ENCODE measurements at regions not wholly inside any gene's neighbourhood (a gene's known extent, or its start where the extent isn't known, plus 50 kb on each side); places are given as distances from the start of the nearest gene placed in this dataset.

DNA sequence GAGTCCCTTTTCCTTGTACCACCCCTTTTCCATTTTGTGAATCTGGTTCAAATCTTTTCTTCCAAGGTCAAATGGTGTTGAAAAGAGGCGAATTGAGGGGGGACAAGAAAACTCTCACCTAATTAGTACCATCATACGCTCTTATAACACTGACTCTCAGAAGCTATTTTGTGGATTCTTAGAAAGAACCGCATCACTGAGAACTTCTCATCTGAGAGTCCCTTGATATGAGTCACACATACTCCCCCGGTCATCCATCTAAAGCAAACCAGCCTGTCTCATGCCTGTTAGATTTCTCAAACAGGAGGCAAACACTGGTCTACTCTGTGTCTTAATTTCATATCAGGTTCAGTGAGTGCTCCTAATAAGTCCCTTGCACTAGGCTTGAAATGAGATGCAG lies 76.5 kb upstream of the SPRED1 start:
- no peak for DNase-seq (ENCODE audit: low spot score)

DNA sequence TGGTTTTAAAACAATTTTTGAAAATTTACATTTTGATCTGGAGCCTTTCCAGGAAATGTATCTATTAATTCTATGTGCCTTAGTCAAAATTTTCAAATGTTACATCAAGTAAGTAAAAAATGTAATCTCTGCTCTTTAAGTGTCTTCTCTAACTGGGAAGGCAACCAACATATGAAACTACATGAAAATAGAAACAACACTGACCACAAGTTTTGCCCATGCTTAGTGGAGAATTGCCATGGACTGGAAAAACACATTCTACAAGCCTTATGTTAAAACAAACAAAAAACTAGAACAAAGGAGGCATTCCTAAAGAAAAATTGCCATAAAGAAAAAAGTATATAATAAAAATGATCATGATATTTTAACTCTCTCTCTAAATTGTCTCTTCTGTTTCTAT lies 75.9 kb upstream of the SPRED1 start:
- DNase-seq (ENCODE audit: low spot score) = no peak

DNA sequence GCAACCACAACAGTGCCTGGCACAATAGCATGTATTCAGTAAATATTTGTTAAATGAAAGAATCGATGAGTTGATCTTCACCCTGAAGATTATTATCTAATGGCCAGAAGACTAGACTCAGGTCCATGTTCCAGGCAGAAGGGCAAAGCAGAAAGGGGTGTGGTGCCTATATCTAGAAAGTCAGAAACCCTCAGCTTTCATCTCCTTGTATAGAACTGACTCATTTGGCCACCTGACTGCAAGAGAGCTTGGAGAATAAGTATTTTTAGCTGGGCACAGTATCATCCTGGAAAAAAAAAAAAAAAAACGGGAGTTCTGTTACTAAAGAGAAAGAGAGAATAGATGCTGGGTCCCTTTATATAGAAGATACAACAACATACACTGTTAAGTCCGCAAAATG lies 69.7 kb upstream of the SPRED1 start:
- DNase-seq (ENCODE audit: low spot score) = no peak

DNA sequence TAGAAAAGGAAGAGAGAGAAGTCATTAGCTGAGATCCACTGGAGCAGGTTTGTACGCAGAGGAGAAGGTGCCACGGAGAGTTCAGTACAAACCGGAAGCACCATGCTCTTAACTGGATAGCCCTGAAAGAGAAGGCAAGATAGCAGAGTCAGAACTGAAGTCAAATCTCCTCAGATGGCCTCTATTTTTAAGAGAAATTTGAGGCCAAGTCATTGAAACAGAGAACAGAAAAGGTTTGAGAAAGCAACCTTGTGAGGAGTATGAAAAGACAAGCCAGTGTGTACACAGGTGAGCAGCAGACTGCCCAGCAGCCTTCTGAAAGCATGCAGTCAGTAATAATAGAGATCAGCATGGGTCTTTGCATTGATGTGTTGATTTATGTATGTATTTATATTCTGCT lies 66.1 kb upstream of the SPRED1 start:
- no peak for DNase-seq (ENCODE audit: low spot score)

DNA sequence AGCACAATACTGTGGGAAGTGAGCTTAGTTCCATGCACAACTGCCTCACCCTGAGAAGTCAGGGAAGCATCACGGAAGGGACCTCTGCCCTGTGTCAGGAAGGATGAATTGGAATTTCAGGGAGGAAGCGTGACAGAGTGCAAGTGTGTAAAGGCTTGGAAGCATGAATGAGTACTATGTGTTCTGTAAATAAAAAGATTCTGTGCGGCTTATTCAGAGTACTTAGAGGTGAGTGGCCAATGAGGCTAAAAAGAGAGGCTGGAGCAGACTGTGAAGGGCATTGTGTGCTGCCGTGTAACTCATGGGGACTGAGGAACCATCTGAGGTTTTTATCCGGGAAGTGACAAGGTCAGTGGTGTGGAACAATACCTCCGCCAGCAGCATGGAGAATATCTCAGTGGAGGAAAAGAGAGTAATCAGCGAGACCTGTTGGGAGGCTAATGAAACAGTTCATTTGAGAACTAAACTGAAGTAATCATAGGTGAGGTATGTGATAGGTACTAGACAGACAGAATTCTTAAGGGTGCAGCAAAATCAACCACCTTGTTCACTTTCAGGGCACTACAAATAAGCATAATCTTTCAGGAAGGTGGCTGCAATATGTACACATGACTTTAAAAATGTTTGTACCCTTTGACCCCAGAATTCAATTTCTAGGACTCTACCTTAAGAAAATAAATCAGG lies 64.9 kb upstream of the SPRED1 start:
- DNase-seq (ENCODE audit: low spot score) = no peak

DNA sequence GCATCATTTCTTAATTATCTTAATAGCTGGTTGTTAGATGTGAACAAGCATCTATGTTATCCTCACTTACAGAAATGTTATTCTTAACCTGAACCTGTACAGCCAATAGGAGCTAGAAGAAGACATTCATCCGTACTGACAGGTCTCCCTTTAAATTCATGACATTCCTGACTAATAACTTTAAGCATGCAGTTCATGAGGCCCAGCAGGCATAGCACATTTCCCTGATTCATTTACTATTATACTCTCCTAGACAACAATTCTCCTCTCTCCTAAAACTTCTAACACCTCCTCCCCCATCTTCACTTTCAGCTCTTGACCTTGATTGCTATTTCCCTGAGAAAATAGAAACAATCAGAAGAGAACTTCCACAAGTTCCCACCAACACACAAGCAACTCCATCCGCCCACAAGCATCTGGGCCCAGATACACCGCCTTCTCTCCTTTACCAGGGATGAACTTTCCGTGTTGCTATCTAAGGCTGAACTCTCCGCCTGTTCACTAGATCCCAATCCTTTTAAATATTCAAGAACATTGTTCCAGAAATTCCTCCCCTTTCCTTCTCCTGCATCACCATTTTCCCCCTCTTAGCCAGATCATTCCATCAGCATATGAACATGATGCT lies 62.9 kb upstream of the SPRED1 start:
- DNase-seq (ENCODE audit: low spot score) = no peak

DNA sequence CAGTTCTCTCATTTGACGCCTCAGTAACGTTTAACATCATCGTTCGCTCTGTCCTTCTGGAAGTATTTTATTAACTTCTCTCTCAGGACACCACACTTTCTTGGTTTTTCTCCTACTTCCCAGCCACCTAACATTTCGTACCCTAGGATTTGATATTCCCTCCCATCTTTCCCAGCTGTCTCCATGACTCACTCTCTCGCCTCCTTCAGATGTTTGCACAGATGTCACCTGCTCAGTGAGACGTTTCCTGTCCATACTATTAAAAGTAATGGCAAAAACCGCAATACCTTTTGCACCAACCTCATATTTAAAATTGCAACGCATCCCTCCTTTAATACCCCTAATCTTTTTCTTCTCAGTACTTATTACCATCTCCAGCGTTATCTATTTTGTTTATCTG lies 62.1 kb upstream of the SPRED1 start:
- no peak for DNase-seq (ENCODE audit: low spot score)

DNA sequence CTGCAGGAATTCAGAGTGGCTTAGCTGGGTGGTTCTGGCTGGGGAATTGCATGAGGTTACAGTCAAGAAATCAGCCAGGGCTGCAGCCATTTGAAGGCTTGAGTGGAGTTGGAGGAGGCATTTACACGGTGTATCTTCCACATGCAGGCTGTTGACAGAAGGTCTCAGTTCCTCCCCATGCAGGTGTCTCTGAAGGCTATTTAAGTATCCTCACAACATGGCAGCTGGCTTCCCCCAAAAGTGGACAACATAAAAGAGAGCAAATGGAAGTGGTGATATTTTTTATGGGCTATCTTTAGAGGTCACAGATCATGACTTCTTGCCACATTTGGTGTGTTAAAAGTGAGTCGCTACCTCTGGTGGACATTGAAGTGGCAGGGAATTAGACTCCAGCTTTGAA lies 60.1 kb upstream of the SPRED1 start:
- no peak for DNase-seq (ENCODE audit: low spot score)

DNA sequence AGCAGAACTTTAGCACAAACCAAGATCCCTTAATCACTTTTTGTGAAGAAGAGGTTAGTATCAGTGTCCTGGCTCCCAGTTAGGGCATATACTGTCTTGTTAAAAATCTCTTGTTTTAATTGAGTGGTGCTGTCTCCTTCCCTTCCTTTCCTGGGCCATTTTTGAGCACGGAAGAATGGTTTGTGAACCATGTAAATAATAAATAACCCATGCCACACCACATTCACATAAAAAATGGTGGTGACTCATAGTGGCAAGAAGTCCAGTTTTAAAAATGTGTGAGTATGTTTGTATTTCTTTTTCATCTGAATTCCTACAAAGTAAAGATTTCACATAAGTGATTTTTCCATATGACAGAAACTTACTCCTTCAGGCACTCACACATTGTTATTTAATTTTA lies 59.1 kb upstream of the SPRED1 start:
- DNase-seq (ENCODE audit: low spot score) = no peak

DNA sequence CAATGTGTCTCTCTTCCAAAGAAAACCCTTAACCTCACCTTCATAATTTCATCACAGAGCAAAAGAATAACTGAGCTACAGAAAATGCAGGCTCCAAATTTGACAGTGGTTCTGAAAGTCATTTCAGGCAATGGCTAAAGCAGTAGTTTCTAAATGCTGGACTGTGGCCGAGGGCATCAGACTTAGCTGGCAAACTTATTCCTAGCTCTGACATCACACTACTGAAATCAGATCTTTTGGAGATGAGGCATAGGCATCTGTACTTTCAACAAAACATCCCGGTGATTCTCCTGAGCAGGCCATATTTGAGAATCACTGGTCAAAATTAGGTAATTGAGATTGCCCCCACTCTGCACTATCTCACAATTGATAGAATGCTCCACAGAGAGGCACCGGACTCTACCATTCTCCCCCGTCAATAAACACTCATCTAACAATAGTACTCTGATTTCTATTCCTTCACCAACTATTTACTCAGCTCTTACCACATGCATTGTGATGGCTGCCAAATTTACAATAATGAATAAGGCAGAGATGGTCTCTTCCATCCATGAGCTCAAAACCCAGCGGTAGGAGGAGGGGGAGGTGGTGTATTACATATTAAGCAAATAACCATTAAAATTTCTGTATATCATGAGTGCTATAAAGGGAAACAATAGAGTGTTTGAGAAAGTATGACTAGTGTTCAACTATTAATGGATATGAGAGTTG lies 57.3 kb upstream of the SPRED1 start:
- DNase-seq (ENCODE audit: low spot score) = no peak

DNA sequence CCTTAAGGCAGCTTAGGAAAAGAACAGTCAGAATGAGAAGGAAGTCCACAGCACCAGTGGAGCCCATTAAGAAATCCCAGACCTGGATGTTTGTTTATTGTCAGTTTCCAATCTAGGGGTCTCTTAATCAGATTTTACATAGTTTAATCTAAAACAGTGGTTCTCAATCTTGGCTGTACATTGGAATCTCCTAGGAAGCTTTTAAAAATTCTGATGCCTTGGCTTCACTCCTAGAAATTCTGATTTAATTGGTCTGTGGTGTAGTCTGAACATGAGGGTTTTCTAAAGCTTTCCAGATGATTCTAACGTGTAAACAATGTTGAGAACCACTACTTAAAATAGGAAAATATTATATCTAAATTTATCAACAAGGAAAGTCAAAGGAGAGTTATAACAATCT lies 56.6 kb upstream of the SPRED1 start:
- DNase-seq (ENCODE audit: low spot score) = no peak

DNA sequence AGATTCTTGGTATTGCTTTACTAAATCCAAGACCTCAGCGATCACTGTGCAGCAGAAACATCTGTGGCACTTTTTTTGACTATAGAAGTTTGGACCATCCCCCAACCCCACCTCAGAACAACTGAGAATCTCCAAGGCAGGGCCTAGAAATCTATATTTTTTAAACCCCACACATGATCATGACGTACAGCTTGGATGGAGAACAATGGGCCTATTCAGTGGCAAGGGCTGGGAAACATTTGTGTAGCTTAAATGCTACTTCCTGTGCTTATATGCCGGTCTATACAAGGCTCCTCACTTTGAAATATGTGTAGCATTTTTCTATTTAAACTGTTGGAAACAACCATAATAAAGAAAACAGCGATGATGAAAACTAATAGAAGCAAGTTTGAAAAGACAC lies 55.1 kb upstream of the SPRED1 start:
- DNase-seq (ENCODE audit: low spot score) = no peak

DNA sequence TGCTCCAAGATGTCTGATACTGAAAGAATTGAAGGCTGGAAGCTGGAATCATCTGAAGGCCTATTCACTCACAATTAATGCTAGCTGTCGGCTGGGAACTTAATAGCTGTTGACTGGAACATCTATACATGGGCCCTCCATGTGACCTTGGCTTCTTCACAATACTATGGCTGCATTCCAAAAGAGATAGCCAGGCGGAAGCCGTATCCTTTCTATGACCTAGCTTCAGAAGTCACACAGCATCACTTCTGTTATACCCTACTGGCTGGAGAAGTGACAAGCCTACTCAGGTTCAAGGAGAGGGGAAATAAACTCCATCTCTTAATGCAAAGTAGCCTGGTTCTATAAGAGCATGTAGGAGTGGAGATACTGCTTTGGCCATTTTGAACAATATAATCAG lies 50.9 kb upstream of the SPRED1 start:
- no peak for DNase-seq (ENCODE audit: low spot score)

DNA sequence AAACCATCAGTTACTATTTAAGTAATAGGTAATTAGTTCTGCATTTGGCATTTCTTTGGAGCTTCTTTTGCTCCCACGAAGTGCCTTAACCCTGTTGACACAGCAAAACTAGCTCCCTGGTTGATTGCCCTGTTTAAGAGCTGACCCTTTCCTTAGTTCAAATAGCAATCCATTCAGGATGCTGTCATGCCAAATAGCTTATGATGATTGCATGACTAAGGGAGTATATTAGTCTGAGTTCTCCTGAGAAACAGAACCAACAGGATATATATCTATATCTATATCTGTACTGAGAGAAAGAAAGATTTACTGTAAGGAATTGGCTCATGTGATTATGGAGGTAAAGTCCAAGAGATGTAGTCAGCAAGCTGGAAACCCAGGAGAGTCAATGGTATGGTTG lies 50.3 kb upstream of the SPRED1 start:
- no peak for DNase-seq (ENCODE audit: low spot score)
